Frontal cortex (tissue), 3 donors: ENCODE measurements at regions not wholly inside any gene's neighbourhood (a gene's known extent, or its start where the extent isn't known, plus 50 kb on each side); places are given as distances from the start of the nearest gene placed in this dataset.

Source experiments
- DNase-seq, 2 donors: peaks; one replicate each; pipeline ENCODE4 v3.0.0; 2012; ENCODE audit warnings: low spot score in 2 of 2
- FAIRE-seq: peaks from 2 replicates; lab custom pipeline; 2012; peaks lifted over from hg19 to GRCh38; lab: Jason Lieb, UNC
- donor health status: control.
- donor health status: control.
- donor health status: control.

DNA sequence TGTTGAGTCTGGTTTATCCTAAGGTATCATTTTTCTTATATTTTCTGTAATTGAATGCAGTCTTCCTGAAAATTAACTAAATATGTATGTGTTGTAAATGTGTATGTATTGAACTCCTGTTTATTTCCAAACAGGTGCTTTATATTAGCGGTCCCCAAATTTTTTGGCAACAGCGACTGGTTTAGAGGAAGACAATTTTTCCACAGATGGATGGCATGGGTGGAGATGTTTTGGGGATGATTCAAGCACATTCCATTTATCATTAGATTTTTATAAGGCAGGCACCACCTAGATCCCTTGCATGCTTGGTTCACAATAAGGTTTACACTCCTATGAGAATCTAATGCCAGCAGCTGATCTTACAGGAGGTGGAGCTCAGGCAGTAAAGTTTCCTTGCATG lies 210.5 kb upstream of the ANO3 start:
- DNase-seq, result no peak
- FAIRE-seq, result no peak

GRCh38 chr11:26126741-26127140 lies 205.2 kb upstream of the ANO3 start:
- DNase-seq (no peak), FAIRE-seq (no peak)

GRCh38 chr11:26127336-26127735 lies 204.6 kb upstream of the ANO3 start:
- DNase-seq, result no peak
- FAIRE-seq, result no peak

DNA sequence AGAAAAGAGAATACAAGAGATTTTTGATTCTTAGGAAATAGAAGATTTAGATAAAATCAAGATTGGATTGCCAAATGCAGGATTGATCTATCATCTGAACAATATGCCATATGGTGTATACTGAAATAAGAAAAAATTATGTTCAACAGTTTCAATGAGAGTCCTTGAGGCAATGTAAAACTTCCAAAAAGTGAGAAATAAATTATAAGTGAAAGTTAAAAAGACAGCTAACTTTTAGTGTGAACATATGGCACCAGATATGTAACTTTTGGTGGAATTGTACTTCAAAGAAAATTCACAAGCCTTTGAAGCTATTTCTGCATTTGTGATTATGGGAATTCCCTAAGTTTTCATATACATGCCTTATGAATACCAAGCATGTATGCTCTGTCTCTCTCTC lies 200.5 kb upstream of the ANO3 start:
- DNase-seq, result no peak
- FAIRE-seq, result no peak

- no peak for DNase-seq
- no peak for FAIRE-seq
Observed at GRCh38 chr11:26134053-26134452, 197.9 kb upstream of the ANO3 start.

DNA sequence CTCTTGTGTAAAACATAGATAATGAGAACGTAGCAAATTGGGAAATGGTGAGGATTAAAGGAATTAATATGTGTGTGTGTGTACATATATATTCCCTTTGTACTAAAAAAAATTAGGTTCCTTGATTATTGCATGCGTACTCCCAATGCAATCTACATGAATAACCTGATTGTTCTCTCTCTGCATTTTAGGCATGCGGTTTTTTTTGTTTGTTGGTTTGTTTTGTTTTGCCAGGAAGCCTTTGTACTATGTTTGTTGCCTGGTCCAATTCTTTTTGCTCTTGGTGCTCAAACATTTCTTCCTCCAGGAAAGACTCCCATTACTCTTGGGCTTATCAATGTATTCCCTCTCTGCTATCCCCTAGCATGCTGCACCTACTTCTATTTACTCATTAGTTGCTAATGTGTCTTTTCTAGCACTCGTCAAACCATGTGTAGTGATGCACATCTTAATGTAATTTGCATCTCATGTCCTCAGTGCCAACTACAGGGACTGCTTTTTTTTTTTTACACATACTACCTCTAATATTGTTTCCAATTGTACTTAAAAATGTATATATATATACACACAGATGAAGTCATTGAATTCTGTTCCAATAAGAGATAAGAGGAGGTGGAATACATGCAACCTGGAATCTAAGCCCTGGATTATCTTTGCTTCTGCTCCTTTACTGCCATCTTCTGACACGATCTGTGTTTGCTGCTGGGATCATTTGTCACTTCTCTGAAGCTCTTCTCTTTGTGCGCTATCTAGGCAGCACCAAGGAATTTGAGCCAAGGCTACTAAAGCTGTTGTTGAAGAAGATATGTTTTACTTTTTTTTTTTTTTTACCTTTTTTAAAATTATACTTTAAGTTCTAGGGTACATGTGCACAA lies 197.2 kb upstream of the ANO3 start:
- DNase-seq (no peak), FAIRE-seq (no peak)

- DNase-seq, result no peak
- no peak for FAIRE-seq
Observed at GRCh38 chr11:26137651-26138050, 194.3 kb upstream of the ANO3 start.

- no peak for DNase-seq
- FAIRE-seq, result no peak
Observed at GRCh38 chr11:26142891-26143290, 189.0 kb upstream of the ANO3 start.

- FAIRE-seq, result no peak
- no peak for DNase-seq
Observed at GRCh38 chr11:26143566-26144290, 188.2 kb upstream of the ANO3 start.

DNA sequence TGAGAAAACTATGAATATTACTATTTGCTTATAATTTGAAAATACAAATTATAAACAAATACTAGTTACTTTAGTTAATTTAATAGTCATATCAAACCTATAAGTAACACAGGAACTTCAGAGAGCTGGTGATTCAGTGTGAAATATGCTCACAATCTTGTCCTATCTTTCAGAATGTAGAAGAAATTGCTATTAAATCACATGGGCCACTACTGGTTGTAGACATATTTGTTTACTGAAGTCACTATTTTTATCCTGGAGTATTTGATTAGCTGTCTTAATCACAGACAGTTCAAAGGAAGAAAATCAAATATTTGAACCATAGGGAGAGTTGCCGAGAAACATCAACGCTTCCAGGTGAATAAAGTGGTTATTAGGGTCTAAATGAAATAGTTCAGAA lies 187.6 kb upstream of the ANO3 start:
- FAIRE-seq, result no peak
- no peak for DNase-seq

DNA sequence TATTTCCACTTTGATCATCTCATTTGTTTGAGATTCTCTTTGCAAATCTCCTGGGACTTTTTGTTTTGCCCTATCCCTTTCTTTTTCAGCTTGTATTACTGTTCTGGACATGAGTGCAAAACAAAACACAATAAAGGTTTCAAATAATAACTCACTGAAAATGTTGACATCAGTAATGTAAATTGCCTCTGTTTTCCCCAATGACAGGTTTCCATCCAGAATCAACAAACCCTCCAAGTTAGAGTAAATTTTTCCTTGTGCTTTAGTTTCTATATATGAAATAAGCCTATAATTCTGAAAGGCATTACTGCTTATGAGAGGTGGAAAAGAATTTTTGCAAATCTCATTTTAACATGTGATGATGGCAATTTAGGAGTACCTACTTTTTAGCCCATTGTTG lies 187.0 kb upstream of the ANO3 start:
- FAIRE-seq, result no peak

DNA sequence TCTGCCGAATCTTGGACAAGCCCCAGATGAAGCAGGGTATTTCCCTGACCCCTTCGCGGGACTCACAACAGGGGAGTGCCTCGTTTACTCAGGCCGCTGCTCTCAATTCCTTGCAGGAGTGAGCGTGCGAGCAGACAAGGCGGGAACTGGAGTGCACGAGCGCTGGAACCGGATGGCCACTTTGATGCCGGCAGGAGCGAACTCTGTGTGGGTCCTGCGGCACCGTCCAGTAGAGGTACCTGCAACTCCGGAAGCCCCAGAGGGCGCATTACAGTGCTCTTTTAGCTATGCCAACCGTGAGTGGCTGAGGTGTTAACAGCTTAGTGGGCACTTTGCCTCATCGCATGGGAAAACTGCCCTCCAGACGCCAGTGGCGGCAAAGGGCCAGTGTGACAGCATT lies 182.3 kb upstream of the ANO3 start:
- FAIRE-seq (no peak), DNase-seq (no peak)

More for the DNA sequence above, 187.0 kb upstream of the ANO3 start:
- DNase-seq, result no peak

- DNase-seq, result no peak
- FAIRE-seq, result no peak
Observed at GRCh38 chr11:26150031-26150430, 181.9 kb upstream of the ANO3 start.

DNA sequence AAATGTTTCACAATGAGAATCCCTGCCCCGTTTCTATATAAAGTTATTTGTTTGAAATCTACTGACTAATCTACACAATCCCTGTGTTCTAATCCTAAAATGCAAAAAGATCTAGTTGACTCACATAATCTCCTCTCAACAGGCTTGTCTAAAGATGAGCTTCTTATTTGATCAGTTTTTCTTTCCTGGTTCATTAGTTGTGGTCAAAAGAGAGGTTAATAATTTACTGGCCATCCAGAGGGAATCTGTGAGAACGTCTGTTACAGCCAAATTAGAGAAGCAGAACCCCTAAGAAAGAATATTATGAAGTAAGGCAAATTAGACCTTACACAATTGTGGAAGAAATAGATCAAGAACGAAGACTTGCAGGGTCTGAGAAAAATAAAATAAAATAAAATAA lies 173.7 kb upstream of the ANO3 start:
- DNase-seq, result no peak
- no peak for FAIRE-seq

GRCh38 chr11:26162291-26162690 lies 169.6 kb upstream of the ANO3 start:
- DNase-seq, result no peak
- no peak for FAIRE-seq

DNA sequence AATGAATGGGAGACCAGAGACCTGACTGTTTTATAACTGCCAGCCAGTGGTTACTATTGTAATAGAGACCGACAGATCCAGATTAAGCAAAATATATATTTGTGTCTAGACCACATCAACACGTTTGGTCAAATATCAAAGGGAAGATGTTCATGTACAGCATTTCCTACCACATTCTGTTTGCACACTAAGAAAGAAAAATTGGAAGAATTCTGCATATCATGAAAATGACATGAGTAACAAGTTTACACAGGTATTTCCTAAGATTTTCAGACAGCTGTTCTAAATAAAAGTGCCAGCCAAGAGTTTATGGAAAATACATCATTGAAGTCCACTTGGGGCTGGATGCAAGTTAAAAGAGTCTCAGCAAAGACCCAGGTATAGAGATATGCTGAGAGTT lies 145.5 kb upstream of the ANO3 start:
- DNase-seq (no peak), FAIRE-seq (no peak)

DNA sequence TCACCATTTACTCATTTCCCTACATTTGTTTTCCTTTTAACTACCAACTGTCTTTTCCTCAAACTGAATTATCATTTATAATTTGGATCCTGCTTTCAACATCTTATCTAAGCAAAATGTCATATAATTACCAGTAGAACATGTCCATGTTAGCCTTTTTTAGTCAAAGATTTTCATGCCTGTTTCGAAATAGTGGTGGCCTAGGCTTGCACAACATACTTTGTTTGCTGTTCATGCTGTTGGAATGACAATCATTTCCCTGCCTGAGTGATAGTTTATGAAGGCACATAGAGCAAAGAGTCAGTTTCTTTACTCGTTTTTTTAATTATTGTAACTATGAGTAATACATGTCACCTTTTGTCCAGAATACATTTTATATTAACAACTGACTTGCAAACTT lies 144.3 kb upstream of the ANO3 start:
- no peak for FAIRE-seq
- no peak for DNase-seq

- no peak for FAIRE-seq
- DNase-seq, result no peak
Observed at GRCh38 chr11:26188554-26188953, 143.4 kb upstream of the ANO3 start.

DNA sequence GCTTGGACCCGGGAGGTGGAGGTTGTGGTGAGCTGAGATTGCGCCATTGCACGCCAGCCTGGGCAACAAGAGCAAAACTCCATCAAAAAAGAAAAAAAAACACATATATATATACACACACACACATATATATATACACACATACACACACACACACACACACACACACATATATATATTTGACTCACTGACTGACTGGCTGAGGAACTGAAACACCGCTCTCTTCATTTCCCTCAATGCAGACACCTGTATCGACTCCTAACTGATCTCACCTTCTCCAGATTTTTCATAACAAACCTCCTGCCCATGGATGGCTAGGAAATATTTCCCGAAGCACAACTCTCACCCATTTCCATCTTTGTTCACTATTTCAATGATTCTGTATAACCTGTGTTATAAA lies 140.7 kb upstream of the ANO3 start:
- FAIRE-seq, result no peak

GRCh38 chr11:26193694-26194365 lies 138.1 kb upstream of the ANO3 start:
- DNase-seq (no peak), FAIRE-seq (no peak)

More for the DNA sequence above, 140.7 kb upstream of the ANO3 start:
- DNase-seq, result no peak

GRCh38 chr11:26194881-26195280 lies 137.0 kb upstream of the ANO3 start:
- no peak for FAIRE-seq
- no peak for DNase-seq
